ENCODE measurements at regions not wholly inside any gene's neighbourhood (a gene's known extent, or its start where the extent isn't known, plus 50 kb on each side); places are given as distances from the start of the nearest gene placed in this dataset.

- Mint-ChIP-seq H3K4me1 (ENCODE audit: low read depth, unreplicated experiment) (peaks cover 4% of the 10 kb centered on the region), H3K9me3 (ENCODE audit: unreplicated experiment) (no peaks in the 10 kb centered on the region), H3K27ac (ENCODE audit: unreplicated experiment) (no peak overlapping the region), H3K27me3 (ENCODE audit: low read depth, unreplicated experiment) (no peaks in the 10 kb centered on the region), H3K4me3 (ENCODE audit: unreplicated experiment) (no peak overlapping the region), H3K36me3 (ENCODE audit: low read depth, unreplicated experiment) (no peaks in the 10 kb centered on the region)
- no peaks in the 10 kb centered on the region for H4K20me1 ChIP-seq (ENCODE audit: insufficient read depth, low read length)
- no peak for FAIRE-seq
- no peak overlapping the region for H3K9ac ChIP-seq (ENCODE audit: low read length)
- no peak for DNase-seq (ENCODE audit: low read depth)
- H3K79me2 ChIP-seq (ENCODE audit: insufficient read depth, low read length), result no peaks in the 10 kb centered on the region
- H2AFZ ChIP-seq (ENCODE audit: low read depth, low read length), result no peak overlapping the region
- no peak overlapping the region for H3K27ac ChIP-seq (ENCODE audit: low read depth, low read length)
- no peak overlapping the region for H3K4me2 ChIP-seq (ENCODE audit: low read length)
- no peaks in the 10 kb centered on the region for H3K4me1 ChIP-seq (ENCODE audit: insufficient read depth, low read length)
- H3K27me3 ChIP-seq (ENCODE audit: insufficient read depth, low read length), result peaks cover 2% of the 10 kb centered on the region
- H3K4me3 ChIP-seq (ENCODE audit: insufficient read depth, low read depth, low read length), result no peak overlapping the region
- H3K9me3 ChIP-seq (ENCODE audit: insufficient read depth, low read depth, low read length), result no peaks in the 10 kb centered on the region
- TF ChIP-seq CTCF (IDR thresholded peaks at IDR 0.05; ENCODE audit: insufficient read depth, low read depth, low read length) (no peak), EZH2 (IDR thresholded peaks at IDR 0.05; ENCODE audit: insufficient read depth, low read length) (no peak)
- H3K36me3 ChIP-seq (ENCODE audit: insufficient read depth, low read length), result no peaks in the 10 kb centered on the region
These were observed 150.6 kb downstream of the FHIP1A start for GRCh38 chr4:151559595-151559994.

GRCh38 chr4:151561551-151562256 lies 152.7 kb downstream of the FHIP1A start:
- H3K27ac Mint-ChIP-seq (ENCODE audit: unreplicated experiment), result no peak overlapping the region
- Histone ChIP-seq H3K36me3 (ENCODE audit: insufficient read depth, low read length) (no peaks in the 10 kb centered on the region), H4K20me1 (ENCODE audit: insufficient read depth, low read length) (no peaks in the 10 kb centered on the region), H3K4me2 (ENCODE audit: low read length) (no peak overlapping the region), H3K27ac (ENCODE audit: low read depth, low read length) (no peak overlapping the region), H3K4me3 (ENCODE audit: insufficient read depth, low read depth, low read length) (no peak overlapping the region), H3K9ac (ENCODE audit: low read length) (no peak overlapping the region), H3K79me2 (ENCODE audit: insufficient read depth, low read length) (no peaks in the 10 kb centered on the region), H2AFZ (ENCODE audit: low read depth, low read length) (no peak overlapping the region), H3K4me1 (ENCODE audit: insufficient read depth, low read length) (no peaks in the 10 kb centered on the region), H3K27me3 (ENCODE audit: insufficient read depth, low read length) (peaks cover 2% of the 10 kb centered on the region), H3K9me3 (ENCODE audit: insufficient read depth, low read depth, low read length) (no peaks in the 10 kb centered on the region)
- no peak for FAIRE-seq
- H3K9me3 Mint-ChIP-seq (ENCODE audit: unreplicated experiment), result no peaks in the 10 kb centered on the region
- no peak overlapping the region for H3K4me3 Mint-ChIP-seq (ENCODE audit: unreplicated experiment)
- DNase-seq (ENCODE audit: low read depth), result peak; percentile 34
- TF ChIP-seq EZH2 (IDR thresholded peaks at IDR 0.05; ENCODE audit: insufficient read depth, low read length), result no peak
- no peak for TF ChIP-seq CTCF (IDR thresholded peaks at IDR 0.05; ENCODE audit: insufficient read depth, low read depth, low read length)
- peaks cover 4% of the 10 kb centered on the region for H3K4me1 Mint-ChIP-seq (ENCODE audit: low read depth, unreplicated experiment)
- H3K36me3 Mint-ChIP-seq (ENCODE audit: low read depth, unreplicated experiment), result no peaks in the 10 kb centered on the region
- H3K27me3 Mint-ChIP-seq (ENCODE audit: low read depth, unreplicated experiment), result no peaks in the 10 kb centered on the region

- H3K9me3 ChIP-seq (ENCODE audit: insufficient read depth, low read depth, low read length), result no peaks in the 10 kb centered on the region
- peaks cover 4% of the 10 kb centered on the region for H3K4me1 Mint-ChIP-seq (ENCODE audit: low read depth, unreplicated experiment)
- no peak overlapping the region for H3K4me3 Mint-ChIP-seq (ENCODE audit: unreplicated experiment)
- no peak overlapping the region for H3K4me3 ChIP-seq (ENCODE audit: insufficient read depth, low read depth, low read length)
- H3K27me3 ChIP-seq (ENCODE audit: insufficient read depth, low read length), result no peaks in the 10 kb centered on the region
- no peaks in the 10 kb centered on the region for H3K4me1 ChIP-seq (ENCODE audit: insufficient read depth, low read length)
- H3K79me2 ChIP-seq (ENCODE audit: insufficient read depth, low read length), result no peaks in the 10 kb centered on the region
- no peak overlapping the region for H3K4me2 ChIP-seq (ENCODE audit: low read length)
- FAIRE-seq (no peak), DNase-seq (ENCODE audit: low read depth) (peak; percentile 31)
- H3K27me3 Mint-ChIP-seq (ENCODE audit: low read depth, unreplicated experiment), result no peaks in the 10 kb centered on the region
- TF ChIP-seq EZH2 (IDR thresholded peaks at IDR 0.05; ENCODE audit: insufficient read depth, low read length) (no peak), CTCF (IDR thresholded peaks at IDR 0.05; ENCODE audit: insufficient read depth, low read depth, low read length) (no peak)
- no peaks in the 10 kb centered on the region for H3K36me3 Mint-ChIP-seq (ENCODE audit: low read depth, unreplicated experiment)
- no peak overlapping the region for H3K27ac ChIP-seq (ENCODE audit: low read depth, low read length)
- no peak overlapping the region for H3K27ac Mint-ChIP-seq (ENCODE audit: unreplicated experiment)
- H3K36me3 ChIP-seq (ENCODE audit: insufficient read depth, low read length), result no peaks in the 10 kb centered on the region
- H2AFZ ChIP-seq (ENCODE audit: low read depth, low read length), result no peak overlapping the region
- no peaks in the 10 kb centered on the region for H4K20me1 ChIP-seq (ENCODE audit: insufficient read depth, low read length)
- no peaks in the 10 kb centered on the region for H3K9me3 Mint-ChIP-seq (ENCODE audit: unreplicated experiment)
- H3K9ac ChIP-seq (ENCODE audit: low read length), result no peak overlapping the region
These were observed 154.2 kb downstream of the FHIP1A start for GRCh38 chr4:151563194-151563593.

Data from astrocyte (in vitro differentiated cells and primary cell).